ENCODE measurements at regions not wholly inside any gene's neighbourhood (a gene's known extent, or its start where the extent isn't known, plus 50 kb on each side); places are given as distances from the start of the nearest gene placed in this dataset.
"Not testable (repeated sequence)": the region's sequence is repeated elsewhere in the genome, so short reads cannot be mapped to it uniquely, and the experiment has no call there.

DNA sequence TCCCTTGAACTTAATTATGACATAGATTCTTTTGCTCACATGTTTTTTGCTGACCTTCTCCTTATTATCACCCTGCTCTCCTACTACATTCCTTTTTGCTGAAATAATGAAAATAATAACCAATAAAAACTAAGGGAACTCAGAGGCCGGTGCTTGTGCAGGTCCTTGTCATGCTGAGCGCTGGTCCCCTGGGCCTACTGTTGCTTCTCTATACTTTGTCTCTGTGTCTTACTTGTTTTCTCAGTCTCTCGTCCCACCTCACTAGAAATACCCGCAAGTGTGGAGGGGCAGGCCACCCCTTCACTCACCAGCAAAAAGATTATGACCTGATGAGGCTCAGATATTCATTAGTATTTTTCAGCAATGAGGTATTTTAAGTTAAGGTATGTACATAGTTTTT is 3918.8 kb upstream of the OR11H1 start:
- FAIRE-seq; H4K20me1 ChIP-seq (replicated peaks in 1 of 2; ENCODE audit: control insufficient read depth in 1 of 2, insufficient read depth in 2 of 2, low read length in 2 of 2); H3K79me2 ChIP-seq (ENCODE audit: control insufficient read depth in 1 of 2, insufficient read depth in 2 of 2, low read length in 2 of 2); H3K4me2 ChIP-seq (ENCODE audit: insufficient read depth in 1 of 2, low read depth in 2 of 2, low read length in 2 of 2); POLR2A ChIA-PET (ENCODE audit: partially characterized antibody); CTCF ChIA-PET (ENCODE audit: partially characterized antibody); H3K14ac ChIP-seq (ENCODE audit: insufficient read length); H3K4me3 ChIP-seq (ENCODE audit: extremely low read depth in 1 of 4, insufficient read depth in 2 of 4, low read depth in 3 of 4, low read length in 4 of 4); H3K9ac ChIP-seq (replicated peaks in 1 of 4; ENCODE audit: extremely low read depth in 1 of 4, low read depth in 3 of 4, low read length in 3 of 4); H2BK15ac ChIP-seq (ENCODE audit: low read length); DNase-seq (ENCODE audit: low read depth in 1 of 2, low spot score in 2 of 2); H3K27me3 ChIP-seq (replicated peaks in 1 of 4; ENCODE audit: control insufficient read depth in 3 of 4, extremely low read depth in 1 of 4, insufficient read depth in 3 of 4, low read length in 3 of 4); H2BK12ac ChIP-seq (ENCODE audit: low read depth, low read length); H4K5ac ChIP-seq (ENCODE audit: insufficient read length, low read depth, low read length); H3K23ac ChIP-seq (ENCODE audit: insufficient read length); H3K4ac ChIP-seq (replicated peaks; ENCODE audit: insufficient read length, low read depth, low read length); H3K23me2 ChIP-seq (ENCODE audit: low read depth, low read length); H3K4me1 ChIP-seq (replicated peaks in 1 of 4; ENCODE audit: control insufficient read depth in 3 of 4, insufficient read depth in 4 of 4, low read length in 3 of 4); H2BK5ac ChIP-seq (ENCODE audit: low read depth, low read length); H2BK20ac ChIP-seq (ENCODE audit: low read length); H2AK5ac ChIP-seq (ENCODE audit: low read depth, low read length); H3K56ac ChIP-seq (replicated peaks; ENCODE audit: insufficient read length, low read depth, low read length); H2BK120ac ChIP-seq (replicated peaks; ENCODE audit: low read depth, low read length); H3K27ac ChIP-seq (ENCODE audit: low read depth, low read length); H3K18ac ChIP-seq (ENCODE audit: extremely low read depth, low read length); H4K91ac ChIP-seq (replicated peaks; ENCODE audit: insufficient read length, low read length); H3K79me1 ChIP-seq (ENCODE audit: low read depth, low read length); H2AFZ ChIP-seq (ENCODE audit: low read length); H3K36me3 ChIP-seq (ENCODE audit: control insufficient read depth in 2 of 4, insufficient read depth in 4 of 4, low read length in 3 of 4); H4K8ac ChIP-seq (ENCODE audit: extremely low read depth, insufficient read depth, low read length): not testable (repeated sequence)
- peaks cover 66 to 84% of the 10 kb centered on the region in 2 experiments for H3K9me3 ChIP-seq (ENCODE audit: insufficient read depth in 2 of 2, low read depth in 1 of 2, low read length in 1 of 2)
- WGBS, 2 experiments (ENCODE audit: extremely low coverage in 1 of 2, insufficient coverage in 1 of 2, insufficient read length in 1 of 2, insufficient replicate concordance in 2 of 2, low coverage in 1 of 2, low lambda C conversion rate in 2 of 2, missing lambda C conversion rate in 1 of 2) = 83% methylated on average over 4 of the region's 4 CpGs; no CpG with 5 or more reads in 1 of the 2 experiments

DNA sequence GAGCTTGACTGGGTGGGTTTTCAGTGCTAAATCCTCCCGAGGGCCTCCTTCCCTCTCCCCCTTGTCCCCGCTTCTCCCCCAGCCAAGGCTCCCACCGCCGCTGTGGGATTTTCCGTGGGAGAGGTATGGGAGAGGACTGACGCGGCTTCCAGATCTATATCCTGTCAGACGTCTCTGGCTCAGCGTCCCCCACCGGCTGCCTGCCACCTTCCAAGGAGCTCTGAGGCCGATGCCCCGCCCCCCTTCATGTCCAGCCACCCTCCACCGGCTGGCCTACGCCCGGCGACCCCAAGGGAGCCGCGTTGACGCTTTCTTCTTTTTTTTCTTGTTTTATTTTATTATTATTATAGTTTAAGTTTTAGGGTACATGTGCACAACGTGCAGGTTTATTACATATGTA is 3916.7 kb upstream of the OR11H1 start:
- peaks cover 66 to 82% of the 10 kb centered on the region in 2 experiments for H3K9me3 ChIP-seq (ENCODE audit: insufficient read depth in 2 of 2, low read depth in 1 of 2, low read length in 1 of 2)
- H3K27ac ChIP-seq (ENCODE audit: low read depth, low read length) = not testable (repeated sequence)

More for the DNA sequence above, 3916.7 kb upstream of the OR11H1 start:
- H3K4ac ChIP-seq (replicated peaks; ENCODE audit: insufficient read length, low read depth, low read length); H4K91ac ChIP-seq (replicated peaks; ENCODE audit: insufficient read length, low read length); H2BK120ac ChIP-seq (replicated peaks; ENCODE audit: low read depth, low read length); H2BK20ac ChIP-seq (ENCODE audit: low read length); H4K20me1 ChIP-seq (replicated peaks in 1 of 2; ENCODE audit: control insufficient read depth in 1 of 2, insufficient read depth in 2 of 2, low read length in 2 of 2); H3K79me1 ChIP-seq (ENCODE audit: low read depth, low read length); POLR2A ChIA-PET (ENCODE audit: partially characterized antibody); H3K18ac ChIP-seq (ENCODE audit: extremely low read depth, low read length); H3K4me1 ChIP-seq (replicated peaks in 1 of 4; ENCODE audit: control insufficient read depth in 3 of 4, insufficient read depth in 4 of 4, low read length in 3 of 4); H2BK5ac ChIP-seq (ENCODE audit: low read depth, low read length); H4K5ac ChIP-seq (ENCODE audit: insufficient read length, low read depth, low read length); H3K56ac ChIP-seq (replicated peaks; ENCODE audit: insufficient read length, low read depth, low read length); H3K9ac ChIP-seq (replicated peaks in 1 of 4; ENCODE audit: extremely low read depth in 1 of 4, low read depth in 3 of 4, low read length in 3 of 4); H3K36me3 ChIP-seq (ENCODE audit: control insufficient read depth in 2 of 4, insufficient read depth in 4 of 4, low read length in 3 of 4); CTCF ChIA-PET (ENCODE audit: partially characterized antibody); H3K79me2 ChIP-seq (ENCODE audit: control insufficient read depth in 1 of 2, insufficient read depth in 2 of 2, low read length in 2 of 2); H3K4me2 ChIP-seq (ENCODE audit: insufficient read depth in 1 of 2, low read depth in 2 of 2, low read length in 2 of 2); H2AFZ ChIP-seq (ENCODE audit: low read length); H3K27me3 ChIP-seq (replicated peaks in 1 of 4; ENCODE audit: control insufficient read depth in 3 of 4, extremely low read depth in 1 of 4, insufficient read depth in 3 of 4, low read length in 3 of 4); DNase-seq (ENCODE audit: low read depth in 1 of 2, low spot score in 2 of 2); H4K8ac ChIP-seq (ENCODE audit: extremely low read depth, insufficient read depth, low read length); H3K4me3 ChIP-seq (ENCODE audit: extremely low read depth in 1 of 4, insufficient read depth in 2 of 4, low read depth in 3 of 4, low read length in 4 of 4); FAIRE-seq; H3K14ac ChIP-seq (ENCODE audit: insufficient read length); H3K23ac ChIP-seq (ENCODE audit: insufficient read length); H2BK12ac ChIP-seq (ENCODE audit: low read depth, low read length); H3K23me2 ChIP-seq (ENCODE audit: low read depth, low read length); H2BK15ac ChIP-seq (ENCODE audit: low read length); H2AK5ac ChIP-seq (ENCODE audit: low read depth, low read length): not testable (repeated sequence)
- 84% methylated on average over 17 of the region's 20 CpGs; no CpG with 5 or more reads in 1 of the 2 experiments for WGBS, 2 experiments (ENCODE audit: extremely low coverage in 1 of 2, insufficient coverage in 1 of 2, insufficient read length in 1 of 2, insufficient replicate concordance in 2 of 2, low coverage in 1 of 2, low lambda C conversion rate in 2 of 2, missing lambda C conversion rate in 1 of 2)

All from H1 (cell line).